Kidney epithelial cell (primary cell): ENCODE measurements at regions not wholly inside any gene's neighbourhood (a gene's known extent, or its start where the extent isn't known, plus 50 kb on each side); places are given as distances from the start of the nearest gene placed in this dataset.

Experiments
- DNase-seq: peaks from one replicate; pipeline ENCODE4 v3.0.0-alpha.2; 2010; ENCODE audit warnings: low read depth
- H3K27me3 ChIP-seq: 2 replicates; pipeline ENCODE4 v1.6.0; 2011; ENCODE audit warnings: low read length; ENCODE audit not compliant: control insufficient read depth, insufficient read depth
- H3K36me3 ChIP-seq: 2 replicates; pipeline ENCODE4 v1.5.1; 2011; ENCODE audit warnings: low read length; ENCODE audit not compliant: control insufficient read depth, insufficient read depth
- H3K4me3 ChIP-seq: 2 replicates; pipeline ENCODE4 v1.5.1; 2011; ENCODE audit warnings: low read depth, mild to moderate bottlenecking, control low read depth, low read length
- TF ChIP-seq, protein P1 (sequence below): IDR thresholded peaks from 2 replicates; pipeline ENCODE4 v1.5.1; 2011; ENCODE audit warnings: mild to moderate bottlenecking, moderate library complexity, low read length, control low read depth, inconsistent platforms; ENCODE audit not compliant: insufficient read depth, poor library complexity, severe bottlenecking

DNA sequence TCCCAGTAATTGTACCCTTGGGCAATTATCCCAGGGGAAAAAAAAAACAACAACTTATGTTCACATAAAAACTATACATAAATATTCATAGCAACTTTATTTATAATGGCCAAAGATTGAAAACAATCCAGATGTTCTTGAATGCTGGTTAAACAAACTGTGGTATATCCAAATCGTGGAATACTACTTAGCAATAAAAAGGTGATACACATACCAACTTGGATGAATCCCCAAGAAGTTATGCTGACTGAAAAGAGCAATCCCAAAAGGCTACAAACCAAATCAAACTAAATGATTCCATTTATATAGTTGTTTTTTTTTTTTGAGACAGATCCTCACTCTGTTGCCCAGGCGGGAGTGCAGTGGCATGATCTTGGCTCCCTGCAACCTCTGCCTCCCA is 129.7 kb downstream of the QRSL1 start:
- no peak for DNase-seq
- H3K36me3 ChIP-seq = no peaks in the 10 kb centered on the region
- TF ChIP-seq, protein P1, sequence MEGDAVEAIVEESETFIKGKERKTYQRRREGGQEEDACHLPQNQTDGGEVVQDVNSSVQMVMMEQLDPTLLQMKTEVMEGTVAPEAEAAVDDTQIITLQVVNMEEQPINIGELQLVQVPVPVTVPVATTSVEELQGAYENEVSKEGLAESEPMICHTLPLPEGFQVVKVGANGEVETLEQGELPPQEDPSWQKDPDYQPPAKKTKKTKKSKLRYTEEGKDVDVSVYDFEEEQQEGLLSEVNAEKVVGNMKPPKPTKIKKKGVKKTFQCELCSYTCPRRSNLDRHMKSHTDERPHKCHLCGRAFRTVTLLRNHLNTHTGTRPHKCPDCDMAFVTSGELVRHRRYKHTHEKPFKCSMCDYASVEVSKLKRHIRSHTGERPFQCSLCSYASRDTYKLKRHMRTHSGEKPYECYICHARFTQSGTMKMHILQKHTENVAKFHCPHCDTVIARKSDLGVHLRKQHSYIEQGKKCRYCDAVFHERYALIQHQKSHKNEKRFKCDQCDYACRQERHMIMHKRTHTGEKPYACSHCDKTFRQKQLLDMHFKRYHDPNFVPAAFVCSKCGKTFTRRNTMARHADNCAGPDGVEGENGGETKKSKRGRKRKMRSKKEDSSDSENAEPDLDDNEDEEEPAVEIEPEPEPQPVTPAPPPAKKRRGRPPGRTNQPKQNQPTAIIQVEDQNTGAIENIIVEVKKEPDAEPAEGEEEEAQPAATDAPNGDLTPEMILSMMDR = no peak
- no peak overlapping the region for H3K4me3 ChIP-seq
- no peaks in the 10 kb centered on the region for H3K27me3 ChIP-seq

DNA sequence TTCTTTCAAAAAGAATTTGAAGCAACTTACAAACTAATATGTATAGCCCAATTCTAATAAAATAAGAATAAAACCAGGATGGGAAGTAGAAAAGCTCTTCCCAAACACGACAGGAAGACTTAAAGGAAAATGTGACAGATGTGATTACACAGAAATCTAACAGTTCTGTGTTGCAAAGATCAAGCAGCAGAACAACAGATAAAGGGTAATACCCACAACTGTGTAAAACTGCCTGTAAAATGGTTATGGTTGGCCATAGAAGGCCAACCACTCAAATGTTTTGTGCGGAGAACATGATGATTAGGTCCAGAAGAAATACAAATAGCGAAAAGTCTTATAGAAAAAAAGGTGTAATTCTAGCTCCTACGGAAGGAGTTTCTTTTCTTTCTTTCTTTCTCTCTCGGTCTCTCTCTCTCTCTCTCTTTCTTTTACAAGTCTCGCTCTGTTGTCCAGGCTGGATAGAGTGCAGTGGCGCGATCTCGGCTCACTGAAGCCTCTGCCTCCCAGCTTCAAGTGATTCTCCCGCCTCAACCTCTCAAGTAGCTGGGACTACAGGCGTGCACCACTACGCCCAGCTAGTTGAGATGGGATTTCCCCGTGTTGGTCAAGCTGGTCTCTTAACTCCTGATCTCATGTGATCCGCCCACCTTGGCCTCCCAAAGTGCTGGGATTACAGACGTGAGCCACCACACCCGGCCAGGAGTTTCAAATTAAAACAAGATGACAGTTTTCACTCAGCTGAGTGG is 128.5 kb downstream of the QRSL1 start:
- TF ChIP-seq, protein P1 = no peak
- Histone ChIP-seq H3K36me3 (no peaks in the 10 kb centered on the region), H3K27me3 (no peaks in the 10 kb centered on the region), H3K4me3 (no peak overlapping the region)
- DNase-seq = no peak

- TF ChIP-seq, protein P1 = no peak
- H3K36me3 ChIP-seq = no peaks in the 10 kb centered on the region
- no peak for DNase-seq
- H3K27me3 ChIP-seq = no peaks in the 10 kb centered on the region
- H3K4me3 ChIP-seq = no peak overlapping the region
Observed at GRCh38 chr6:106757267-106757666, 127.9 kb downstream of the QRSL1 start.

DNA sequence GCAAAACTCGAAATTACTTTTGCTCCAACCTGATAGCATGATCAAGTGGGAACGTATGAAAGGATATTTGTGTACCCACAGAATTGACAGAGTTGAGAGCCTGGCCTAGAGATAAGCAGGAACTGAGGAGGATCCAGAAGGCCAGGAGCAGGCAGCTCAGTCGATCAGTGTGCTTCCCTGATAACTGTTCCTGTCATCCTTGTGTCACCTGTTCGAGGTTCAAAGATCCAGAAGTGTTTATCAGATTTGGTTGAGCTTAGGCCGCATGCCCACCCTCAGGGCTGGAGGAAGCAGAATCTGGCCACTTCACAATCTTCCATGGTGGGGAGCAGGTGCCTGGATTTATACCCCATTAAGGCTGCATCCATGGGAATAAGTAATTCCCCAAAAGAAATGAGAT is 124.8 kb downstream of the QRSL1 start:
- DNase-seq = no peak
- TF ChIP-seq, protein P1 = no peak
- no peaks in the 10 kb centered on the region for H3K36me3 ChIP-seq
- no peak overlapping the region for H3K4me3 ChIP-seq
- H3K27me3 ChIP-seq = no peaks in the 10 kb centered on the region

DNA sequence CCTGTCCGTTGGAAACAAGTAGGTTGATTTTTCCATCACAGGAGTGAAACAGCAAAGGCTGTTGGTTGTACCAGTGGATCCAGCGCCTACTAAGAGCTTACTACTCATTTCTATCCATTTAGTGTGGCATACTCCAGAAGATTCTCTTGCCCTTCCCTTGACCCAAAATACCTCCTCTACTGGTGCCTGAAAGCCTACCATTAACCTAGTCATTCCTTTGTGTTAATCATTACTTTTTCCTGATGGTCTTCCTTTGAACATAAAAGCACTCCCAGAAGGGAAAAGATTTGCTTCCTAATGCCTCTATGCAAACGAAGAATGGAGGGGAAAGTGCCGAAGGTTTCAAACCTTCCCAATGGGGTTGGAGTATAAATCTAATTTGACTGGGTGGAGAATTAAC is 123.3 kb downstream of the QRSL1 start:
- H3K27me3 ChIP-seq = no peaks in the 10 kb centered on the region
- TF ChIP-seq, protein P1 = no peak
- DNase-seq = peak; percentile 72
- H3K36me3 ChIP-seq = no peaks in the 10 kb centered on the region
- H3K4me3 ChIP-seq = no peak overlapping the region
